ENCODE measurements at regions not wholly inside any gene's neighbourhood (a gene's known extent, or its start where the extent isn't known, plus 50 kb on each side); places are given as distances from the start of the nearest gene placed in this dataset.

DNA sequence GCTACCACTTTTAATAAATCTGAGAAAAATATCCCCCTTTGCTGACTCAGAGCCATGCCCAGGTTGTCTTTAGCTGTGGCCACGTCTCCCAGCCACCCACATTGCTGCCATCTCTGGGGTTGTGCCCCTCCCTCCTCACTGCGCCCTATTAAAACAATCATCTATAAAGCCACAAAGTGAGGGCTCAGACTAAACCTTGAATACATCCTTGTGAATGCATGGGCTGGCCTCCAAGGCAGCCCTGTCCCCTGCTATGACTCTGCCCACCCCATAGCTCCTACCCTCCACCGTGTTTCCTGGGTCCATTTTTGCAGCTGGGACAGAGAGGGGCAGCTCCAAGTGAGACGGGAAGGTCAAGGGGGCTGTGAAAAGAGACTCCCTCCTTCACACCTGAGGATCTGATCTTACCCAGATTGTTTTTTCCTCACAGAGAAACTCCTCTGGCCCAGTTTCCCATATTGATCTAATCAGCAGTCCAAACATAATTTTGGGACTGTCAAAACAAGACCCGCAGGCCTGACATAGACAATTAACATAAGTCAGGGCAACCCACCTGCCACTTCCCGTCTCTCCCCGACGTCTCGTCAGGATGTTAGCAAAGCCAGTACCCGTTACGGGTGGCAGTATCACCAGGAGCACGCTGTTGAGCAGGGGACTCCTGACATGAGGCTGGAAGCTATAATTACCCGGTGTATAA is 199.0 kb downstream of the KATNAL1 start:
- H3K4me3 ChIP-seq (ENCODE audit: low read depth, low read length, poor library complexity, severe bottlenecking): no peak overlapping the region
- intact Hi-C loops (cut with micrococcal nuclease; ENCODE audit: unreplicated experiment): no loop called here
- H3K9me2 ChIP-seq (ENCODE audit: insufficient read depth, low read length): no peaks in the 10 kb centered on the region
- peaks cover 4% of the 10 kb centered on the region for H3K4me1 ChIP-seq (ENCODE audit: insufficient read depth, low read length, poor library complexity, severe bottlenecking)
- H3K79me2 ChIP-seq (ENCODE audit: insufficient read depth, low read depth, low read length): no peaks in the 10 kb centered on the region
- POLR2A ChIA-PET: no interaction called here
- no peak overlapping the region for H3K4me2 ChIP-seq (ENCODE audit: low read length)
- H3K9me3 ChIP-seq (ENCODE audit: low read length): no peaks in the 10 kb centered on the region
- TF ChIP-seq EZH2phosphoT487 (IDR thresholded peaks at IDR 0.05; ENCODE audit: borderline replicate concordance, low read depth, low read length): no peak
- TF ChIP-seq, protein P1, sequence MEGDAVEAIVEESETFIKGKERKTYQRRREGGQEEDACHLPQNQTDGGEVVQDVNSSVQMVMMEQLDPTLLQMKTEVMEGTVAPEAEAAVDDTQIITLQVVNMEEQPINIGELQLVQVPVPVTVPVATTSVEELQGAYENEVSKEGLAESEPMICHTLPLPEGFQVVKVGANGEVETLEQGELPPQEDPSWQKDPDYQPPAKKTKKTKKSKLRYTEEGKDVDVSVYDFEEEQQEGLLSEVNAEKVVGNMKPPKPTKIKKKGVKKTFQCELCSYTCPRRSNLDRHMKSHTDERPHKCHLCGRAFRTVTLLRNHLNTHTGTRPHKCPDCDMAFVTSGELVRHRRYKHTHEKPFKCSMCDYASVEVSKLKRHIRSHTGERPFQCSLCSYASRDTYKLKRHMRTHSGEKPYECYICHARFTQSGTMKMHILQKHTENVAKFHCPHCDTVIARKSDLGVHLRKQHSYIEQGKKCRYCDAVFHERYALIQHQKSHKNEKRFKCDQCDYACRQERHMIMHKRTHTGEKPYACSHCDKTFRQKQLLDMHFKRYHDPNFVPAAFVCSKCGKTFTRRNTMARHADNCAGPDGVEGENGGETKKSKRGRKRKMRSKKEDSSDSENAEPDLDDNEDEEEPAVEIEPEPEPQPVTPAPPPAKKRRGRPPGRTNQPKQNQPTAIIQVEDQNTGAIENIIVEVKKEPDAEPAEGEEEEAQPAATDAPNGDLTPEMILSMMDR (conservative IDR thresholded peaks at IDR 0.05; ENCODE audit: low read length): no peak
- H2AFZ ChIP-seq (ENCODE audit: low read length): no peak overlapping the region
- CTCF ChIA-PET (ENCODE audit: unreplicated experiment): no interaction called here
- no peaks in the 10 kb centered on the region for H4K20me1 ChIP-seq (ENCODE audit: insufficient read depth, low read length)
- no peak for DNase-seq (ENCODE audit: low spot score)
- H3K27ac ChIP-seq (ENCODE audit: low read depth, low read length, poor library complexity, severe bottlenecking): no peak overlapping the region
- H3K36me3 ChIP-seq (ENCODE audit: insufficient read depth, low read length): no peaks in the 10 kb centered on the region
- BruUV-seq (replicated peaks): no TSS peak

- TF ChIP-seq, protein P1 (conservative IDR thresholded peaks at IDR 0.05; ENCODE audit: low read length): no peak
- TF ChIP-seq EZH2phosphoT487 (IDR thresholded peaks at IDR 0.05; ENCODE audit: borderline replicate concordance, low read depth, low read length): no peak
- Histone ChIP-seq H3K4me2 (ENCODE audit: low read length) (no peak overlapping the region), H3K4me3 (ENCODE audit: low read depth, low read length, poor library complexity, severe bottlenecking) (no peak overlapping the region), H3K4me1 (ENCODE audit: insufficient read depth, low read length, poor library complexity, severe bottlenecking) (peaks cover 1% of the 10 kb centered on the region), H3K36me3 (ENCODE audit: insufficient read depth, low read length) (no peaks in the 10 kb centered on the region), H3K9me2 (ENCODE audit: insufficient read depth, low read length) (no peaks in the 10 kb centered on the region), H3K9me3 (ENCODE audit: low read length) (no peaks in the 10 kb centered on the region), H4K20me1 (ENCODE audit: insufficient read depth, low read length) (no peaks in the 10 kb centered on the region), H3K79me2 (ENCODE audit: insufficient read depth, low read depth, low read length) (no peaks in the 10 kb centered on the region), H3K27ac (ENCODE audit: low read depth, low read length, poor library complexity, severe bottlenecking) (no peak overlapping the region), H2AFZ (ENCODE audit: low read length) (no peak overlapping the region)
- POLR2A ChIA-PET: no interaction called here
- intact Hi-C loops (cut with micrococcal nuclease; ENCODE audit: unreplicated experiment): no loop called here
- no peak for DNase-seq (ENCODE audit: low spot score)
- CTCF ChIA-PET (ENCODE audit: unreplicated experiment): no interaction called here
- no TSS peak for BruUV-seq (replicated peaks)
Observed at GRCh38 chr13:30107521-30108136, 199.7 kb downstream of the KATNAL1 start.

GRCh38 chr13:30107121-30107520 is 200.2 kb downstream of the KATNAL1 start:
- Histone ChIP-seq H3K4me2 (ENCODE audit: low read length) (no peak overlapping the region), H3K9me3 (ENCODE audit: low read length) (no peaks in the 10 kb centered on the region), H3K79me2 (ENCODE audit: insufficient read depth, low read depth, low read length) (no peaks in the 10 kb centered on the region), H3K4me1 (ENCODE audit: insufficient read depth, low read length, poor library complexity, severe bottlenecking) (no peaks in the 10 kb centered on the region), H4K20me1 (ENCODE audit: insufficient read depth, low read length) (no peaks in the 10 kb centered on the region), H3K36me3 (ENCODE audit: insufficient read depth, low read length) (no peaks in the 10 kb centered on the region), H3K4me3 (ENCODE audit: low read depth, low read length, poor library complexity, severe bottlenecking) (no peak overlapping the region), H3K27ac (ENCODE audit: low read depth, low read length, poor library complexity, severe bottlenecking) (no peak overlapping the region), H2AFZ (ENCODE audit: low read length) (no peak overlapping the region), H3K9me2 (ENCODE audit: insufficient read depth, low read length) (no peaks in the 10 kb centered on the region)
- no TSS peak for BruUV-seq (replicated peaks)
- intact Hi-C loops (cut with micrococcal nuclease; ENCODE audit: unreplicated experiment): no loop called here
- CTCF ChIA-PET (ENCODE audit: unreplicated experiment): no interaction called here
- DNase-seq (ENCODE audit: low spot score): no peak
- POLR2A ChIA-PET: no interaction called here
- TF ChIP-seq, protein P1 (conservative IDR thresholded peaks at IDR 0.05; ENCODE audit: low read length): no peak
- no peak for TF ChIP-seq EZH2phosphoT487 (IDR thresholded peaks at IDR 0.05; ENCODE audit: borderline replicate concordance, low read depth, low read length)

All from OCI-LY7 (cell line).